ENCODE measurements at regions not wholly inside any gene's neighbourhood (a gene's known extent, or its start where the extent isn't known, plus 50 kb on each side); places are given as distances from the start of the nearest gene placed in this dataset.

DNA sequence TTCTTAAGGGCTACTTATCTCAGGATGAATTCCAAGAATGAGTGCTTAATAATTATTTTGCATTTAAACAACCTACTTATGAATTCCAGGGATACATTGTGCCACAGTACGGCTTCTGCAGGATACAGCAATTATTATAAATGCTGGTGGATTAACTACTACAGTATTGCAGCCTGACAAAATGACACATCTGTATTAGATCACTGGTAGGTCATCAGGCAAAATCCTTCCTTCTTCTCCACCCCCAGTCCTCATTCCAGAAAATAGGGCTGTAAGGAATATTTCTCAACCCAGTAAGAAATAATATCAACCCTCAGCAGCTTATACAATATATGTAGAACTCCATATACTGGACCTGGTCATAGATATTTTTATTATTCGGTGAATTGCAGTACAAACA is 79.3 kb upstream of the RORA start:
- TF ChIP-seq, protein P1, sequence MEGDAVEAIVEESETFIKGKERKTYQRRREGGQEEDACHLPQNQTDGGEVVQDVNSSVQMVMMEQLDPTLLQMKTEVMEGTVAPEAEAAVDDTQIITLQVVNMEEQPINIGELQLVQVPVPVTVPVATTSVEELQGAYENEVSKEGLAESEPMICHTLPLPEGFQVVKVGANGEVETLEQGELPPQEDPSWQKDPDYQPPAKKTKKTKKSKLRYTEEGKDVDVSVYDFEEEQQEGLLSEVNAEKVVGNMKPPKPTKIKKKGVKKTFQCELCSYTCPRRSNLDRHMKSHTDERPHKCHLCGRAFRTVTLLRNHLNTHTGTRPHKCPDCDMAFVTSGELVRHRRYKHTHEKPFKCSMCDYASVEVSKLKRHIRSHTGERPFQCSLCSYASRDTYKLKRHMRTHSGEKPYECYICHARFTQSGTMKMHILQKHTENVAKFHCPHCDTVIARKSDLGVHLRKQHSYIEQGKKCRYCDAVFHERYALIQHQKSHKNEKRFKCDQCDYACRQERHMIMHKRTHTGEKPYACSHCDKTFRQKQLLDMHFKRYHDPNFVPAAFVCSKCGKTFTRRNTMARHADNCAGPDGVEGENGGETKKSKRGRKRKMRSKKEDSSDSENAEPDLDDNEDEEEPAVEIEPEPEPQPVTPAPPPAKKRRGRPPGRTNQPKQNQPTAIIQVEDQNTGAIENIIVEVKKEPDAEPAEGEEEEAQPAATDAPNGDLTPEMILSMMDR (conservative IDR thresholded peaks at IDR 0.05; ENCODE audit: low read depth, low read length) = no peak
- no peak overlapping the region for H3K4me3 ChIP-seq (ENCODE audit: low read depth, low read length)
- no peak for DNase-seq (ENCODE audit: low read depth)

DNA sequence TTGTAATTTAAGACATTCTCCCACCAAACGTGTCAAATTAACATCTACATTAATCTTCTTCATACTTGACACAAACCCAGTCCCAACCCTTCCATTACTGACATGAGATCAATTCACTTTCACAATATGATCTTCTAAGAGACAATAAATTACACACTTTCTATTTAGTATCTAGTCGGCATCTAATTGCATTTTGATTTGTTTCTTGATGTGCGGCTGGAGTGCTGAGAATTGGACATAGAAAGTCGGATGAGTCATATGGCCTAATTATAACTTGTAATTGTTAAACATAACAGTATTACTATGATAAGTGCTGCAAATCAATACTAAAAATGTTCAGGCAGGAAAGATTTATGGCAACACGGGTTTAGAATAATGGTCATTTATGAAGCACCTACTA is 78.4 kb upstream of the RORA start:
- TF ChIP-seq, protein P1 (conservative IDR thresholded peaks at IDR 0.05; ENCODE audit: low read depth, low read length) = no peak
- DNase-seq (ENCODE audit: low read depth) = no peak
- H3K4me3 ChIP-seq (ENCODE audit: low read depth, low read length) = no peak overlapping the region

DNA sequence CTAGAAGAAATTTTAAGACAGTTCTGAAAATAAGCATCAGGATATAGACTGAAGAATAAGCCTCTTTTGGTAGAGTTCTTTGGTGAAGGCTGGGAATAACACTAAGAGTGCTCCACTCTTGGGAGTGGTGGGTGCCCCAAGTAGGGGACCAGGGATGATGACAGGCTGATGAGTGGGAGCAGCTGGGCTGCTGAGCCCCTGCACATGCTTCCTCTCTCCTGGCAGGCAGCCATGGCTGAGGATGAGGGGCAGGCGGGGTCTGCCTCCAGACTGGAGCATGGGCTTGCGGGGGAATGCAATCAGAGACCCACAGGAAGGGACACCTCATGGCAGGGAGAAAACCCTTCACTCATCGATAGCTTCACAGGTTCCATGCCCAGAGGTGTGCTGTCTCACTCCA is 72.6 kb upstream of the RORA start:
- no peak overlapping the region for H3K4me3 ChIP-seq (ENCODE audit: low read depth, low read length)
- no peak for DNase-seq (ENCODE audit: low read depth)
- TF ChIP-seq, protein P1 (conservative IDR thresholded peaks at IDR 0.05; ENCODE audit: low read depth, low read length) = no peak

DNA sequence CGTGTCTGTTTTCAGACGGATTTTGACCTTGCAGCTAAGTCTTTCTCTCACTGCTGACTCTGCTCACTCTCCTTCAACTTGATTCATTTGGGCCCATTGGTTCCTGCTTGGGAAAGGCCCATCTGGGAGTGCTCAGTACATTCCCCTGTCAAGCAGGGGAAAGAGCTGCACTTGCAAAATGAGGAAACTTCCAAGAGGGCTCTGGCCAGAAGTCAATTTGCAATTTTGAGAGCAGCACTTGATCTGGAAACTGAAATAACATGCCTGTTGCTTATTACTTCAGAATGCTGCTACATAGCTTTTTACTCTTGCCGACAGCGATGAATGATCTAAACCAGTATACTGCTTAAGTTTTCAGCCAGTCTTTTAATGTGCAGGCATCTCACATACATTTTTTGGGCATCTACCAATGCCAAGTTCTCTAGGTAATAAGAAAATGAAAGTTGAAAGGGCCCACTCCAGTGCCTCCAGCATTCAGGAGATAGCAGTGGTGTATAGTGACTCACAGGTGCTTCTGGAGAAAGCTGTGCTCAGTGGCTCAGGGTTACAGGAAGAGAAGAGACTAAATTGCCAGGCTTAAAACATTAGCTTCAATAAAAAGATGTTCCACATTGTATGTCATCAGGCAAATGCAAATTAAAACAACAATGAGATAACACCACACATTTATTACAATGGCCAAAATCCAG is 70.1 kb upstream of the RORA start:
- DNase-seq (ENCODE audit: low read depth) = no peak
- TF ChIP-seq, protein P1 (conservative IDR thresholded peaks at IDR 0.05; ENCODE audit: low read depth, low read length) = no peak

DNA sequence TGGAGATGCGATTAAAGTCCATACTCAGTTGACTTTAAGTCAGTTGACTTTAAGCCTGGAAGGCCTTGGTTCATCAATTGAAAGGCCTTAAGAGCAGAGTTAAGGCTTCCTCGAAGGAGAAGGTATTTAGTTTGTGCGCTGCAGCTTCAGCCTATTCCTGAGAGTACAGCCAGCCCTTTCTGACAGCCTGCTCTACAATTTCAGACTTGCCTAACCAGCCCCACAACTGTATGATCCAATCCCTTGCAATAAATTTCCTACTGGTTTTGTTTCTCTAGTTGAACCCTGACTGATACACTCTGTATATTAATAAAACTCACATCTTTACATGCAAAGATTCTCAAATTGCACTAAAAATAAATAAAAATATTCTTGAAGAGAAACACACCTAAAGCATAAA is 66.1 kb upstream of the RORA start:
- H3K4me3 ChIP-seq (ENCODE audit: low read depth, low read length) = no peak overlapping the region
- TF ChIP-seq, protein P1 (conservative IDR thresholded peaks at IDR 0.05; ENCODE audit: low read depth, low read length) = no peak
- no peak for DNase-seq (ENCODE audit: low read depth)

More for the DNA sequence above, 70.1 kb upstream of the RORA start:
- no peak overlapping the region for H3K4me3 ChIP-seq (ENCODE audit: low read depth, low read length)

DNA sequence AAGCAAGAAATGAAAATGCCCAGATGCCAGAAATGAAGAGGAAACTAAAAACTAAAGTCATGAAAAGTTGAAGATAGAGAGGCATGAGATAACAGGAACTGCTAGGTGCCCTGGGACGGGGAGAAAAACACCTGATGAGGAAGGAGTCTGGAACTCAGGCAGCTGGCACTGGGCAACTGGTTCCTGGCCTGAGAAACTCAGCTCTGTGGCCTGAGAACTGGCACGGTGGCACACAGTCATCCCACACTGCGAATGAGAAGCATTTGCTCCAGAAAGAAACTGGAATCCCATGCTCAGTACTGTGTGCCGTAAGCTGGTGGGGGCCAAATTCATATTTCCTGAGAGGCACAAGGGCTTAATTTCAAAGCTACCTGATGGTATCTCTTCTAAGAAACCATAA is 53.6 kb upstream of the RORA start:
- DNase-seq (ENCODE audit: low read depth) = no peak
- H3K4me3 ChIP-seq (ENCODE audit: low read depth, low read length) = no peak overlapping the region
- TF ChIP-seq, protein P1 (conservative IDR thresholded peaks at IDR 0.05; ENCODE audit: low read depth, low read length) = no peak

DNA sequence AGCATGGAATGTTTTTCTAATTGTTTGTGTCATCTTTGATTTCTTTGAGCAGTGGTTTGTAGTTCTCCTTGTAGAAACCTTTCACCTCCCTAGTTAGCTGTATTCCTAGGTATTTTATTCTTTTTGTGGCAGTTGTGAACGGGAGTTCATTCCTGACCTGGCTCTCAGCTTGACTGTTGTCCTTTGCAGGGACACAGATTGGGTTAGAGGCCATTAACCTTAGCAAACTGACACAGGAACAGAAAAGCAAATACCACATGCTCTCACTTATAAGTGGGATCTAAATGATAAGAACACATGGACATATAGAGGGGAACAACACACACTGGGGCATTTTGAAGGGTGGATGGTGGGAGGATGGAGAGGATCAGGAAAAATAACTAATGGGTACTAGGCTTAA is 52.2 kb upstream of the RORA start:
- H3K4me3 ChIP-seq (ENCODE audit: low read depth, low read length) = no peak overlapping the region
- DNase-seq (ENCODE audit: low read depth) = no peak
- TF ChIP-seq, protein P1 (conservative IDR thresholded peaks at IDR 0.05; ENCODE audit: low read depth, low read length) = no peak

All from epithelial cell of proximal tubule (primary cell).